Lower leg skin (tissue), 3 donors: ENCODE measurements at regions not wholly inside any gene's neighbourhood (a gene's known extent, or its start where the extent isn't known, plus 50 kb on each side); places are given as distances from the start of the nearest gene placed in this dataset.

Experiments
- CTCF ChIP-seq, 3 donors: fragments of 450-650 bp; IDR thresholded peaks; one replicate each; pipeline ENCODE4 v1.5.1; 2016; ENCODE audit warnings: antibody characterized with exemption in 3 of 3, mild to moderate bottlenecking in 3 of 3, moderate library complexity in 2 of 3
- POLR2A ChIP-seq, 2 donors: fragments of 450-650 bp; IDR thresholded peaks; one replicate each; pipeline ENCODE4 v1.6.1; 2016 to 2017; ENCODE audit warnings: antibody characterized with exemption in 2 of 2, mild to moderate bottlenecking in 1 of 2, moderate library complexity in 1 of 2

- no peak for TF ChIP-seq CTCF (IDR thresholded peaks at IDR 0.05)
- TF ChIP-seq POLR2A (IDR thresholded peaks at IDR 0.05): no peak
These were observed 441.3 kb upstream of the API5 start for GRCh38 chr11:42870480-42870879.
